HCT116 (cell line): ENCODE measurements at regions not wholly inside any gene's neighbourhood (a gene's known extent, or its start where the extent isn't known, plus 50 kb on each side); places are given as distances from the start of the nearest gene placed in this dataset.

Source experiments
- ATAC-seq: fragments of 200-7000 bp; cut with Tn5 transposase; 2 replicates; pipeline ENCODE4 v1.9.1; 2020; ENCODE audit warnings: mild to moderate bottlenecking, moderate library complexity
- BruUV-seq: library from RNA; stranded (reverse); fragments of 400-500 nt; replicated peaks from 2 replicates; lab custom pipeline; 2021; lab: Mats Ljungman, UMichigan
- CTCF ChIA-PET: fragments of 300-600 bp; sonication (Branson Sonifier 250); formaldehyde crosslinking; loops from one replicate; lab custom pipeline; 2021; ENCODE audit warnings: antibody characterized with exemption; lab: Charles Lee
- POLR2A ChIA-PET: fragments of 300-600, 350-600 bp; sonication (Branson Sonifier 250); formaldehyde crosslinking; loops from one replicate; lab custom pipeline; 2021; ENCODE audit warnings: antibody characterized with exemption; lab: Charles Lee
- RAD21 ChIA-PET, 2 experiments: fragments of 300-600 bp; sonication (Branson Sonifier 250); formaldehyde crosslinking; loops; one replicate each; lab custom pipeline; 2023; ENCODE audit warnings: low total read pairs in 2 of 2; ENCODE audit not compliant: uncharacterized antibody in 2 of 2, unreplicated experiment in 2 of 2, low non-redundant PET in 1 of 2; lab: Charles Lee
- DNase-seq: peaks from one replicate; pipeline ENCODE4 v3.0.0-alpha.2; 2010; ENCODE audit warnings: low read depth, low spot score
- H2AFZ ChIP-seq: fragments of 200-600 bp; shearing (Covaris generic), sonication (generic); 2 replicates; pipeline ENCODE4 v1.6.1; 2017; ENCODE audit warnings: low read depth, mixed run types, mixed read lengths, antibody characterized with exemption, low read length; ENCODE audit not compliant: poor library complexity, severe bottlenecking
- H3K27ac ChIP-seq: 2 replicates; pipeline ENCODE4 v1.5.1; 2012; ENCODE audit warnings: low read depth, low read length
- H3K27me3 ChIP-seq: fragments of 200-600 bp; sonication (generic); 2 replicates; pipeline ENCODE4 v1.6.1; 2016; ENCODE audit warnings: mixed run types, low read length, mixed read lengths; ENCODE audit not compliant: insufficient read depth
- H3K36me3 ChIP-seq, 2 experiments: fragments of 200-500 bp in 1 of 2; fragments of 200-600 bp in 1 of 2; sonication (Bioruptor generic) in 1 of 2; sonication (generic) in 1 of 2; 2 replicates each; pipeline versions ENCODE4 v1.5.1 to v1.6.1; 2014 to 2016; ENCODE audit warnings: low read length in 2 of 2, inconsistent platforms in 1 of 2, mixed read lengths in 1 of 2, mixed run types in 1 of 2; ENCODE audit not compliant: insufficient read depth in 2 of 2, control insufficient read depth in 1 of 2
- H3K4me1 ChIP-seq, 2 experiments: fragments of 200-600 bp in 1 of 2; sonication (generic) in 1 of 2; 2 replicates each; pipeline versions ENCODE4 v1.5.1 to v1.6.1; 2012 to 2017; ENCODE audit warnings: low read length in 2 of 2, inconsistent platforms in 1 of 2, mild to moderate bottlenecking in 1 of 2, mixed read lengths in 1 of 2, mixed run types in 1 of 2, moderate library complexity in 1 of 2; ENCODE audit not compliant: insufficient read depth in 2 of 2, control insufficient read depth in 1 of 2
- H3K4me2 ChIP-seq: fragments of 200-600 bp; sonication (generic); 2 replicates; pipeline ENCODE4 v1.6.1; 2017; ENCODE audit warnings: mixed run types, low read length, mixed read lengths
- H3K4me3 ChIP-seq, 2 experiments: fragments of 200-600 bp in 1 of 2; sonication (generic) in 1 of 2; replicated peaks in 1 of 2; 2 replicates each; pipeline ENCODE4 v1.5.1; 2011 to 2016; ENCODE audit warnings: low read length in 2 of 2, control low read depth in 1 of 2, low read depth in 1 of 2, mild to moderate bottlenecking in 1 of 2, mixed read lengths in 1 of 2, mixed run types in 1 of 2
- H3K79me2 ChIP-seq: fragments of 200-600 bp; sonication (generic); 2 replicates; pipeline ENCODE4 v1.6.1; 2017; ENCODE audit warnings: mild to moderate bottlenecking, mixed run types, low read length, moderate library complexity, mixed read lengths; ENCODE audit not compliant: insufficient read depth
- H3K9ac ChIP-seq: fragments of 200-600 bp; sonication (generic); 2 replicates; pipeline ENCODE4 v1.6.1; 2016; ENCODE audit warnings: low read length, mixed read lengths
- H3K9me2 ChIP-seq: fragments of 200-600 bp; sonication (generic), shearing (Covaris generic); 2 replicates; pipeline ENCODE4 v1.6.1; 2017; ENCODE audit warnings: mixed run types, mild to moderate bottlenecking, moderate library complexity; ENCODE audit not compliant: insufficient read depth
- H3K9me3 ChIP-seq, 2 experiments: fragments of 200-500 bp in 1 of 2; fragments of 200-600 bp in 1 of 2; sonication (Bioruptor generic) in 1 of 2; sonication (generic) in 1 of 2; 2 replicates each; pipeline ENCODE4 v1.6.1; 2014 to 2017; ENCODE audit warnings: low read length in 2 of 2, mixed read lengths in 2 of 2, inconsistent platforms in 1 of 2, low read depth in 1 of 2, mild to moderate bottlenecking in 1 of 2, mixed run types in 1 of 2, moderate library complexity in 1 of 2; ENCODE audit not compliant: control insufficient read depth in 1 of 2, insufficient read depth in 1 of 2
- H4K20me1 ChIP-seq: fragments of 200-600 bp; sonication (generic), shearing (Covaris generic); 2 replicates; pipeline ENCODE4 v1.6.1; 2017; ENCODE audit warnings: mixed run types, mild to moderate bottlenecking, moderate library complexity; ENCODE audit not compliant: insufficient read depth
- CBX3 ChIP-seq: IDR thresholded peaks from 2 replicates; pipeline ENCODE4 v1.6.1; 2012; ENCODE audit warnings: low read depth
- CEBPB ChIP-seq: IDR thresholded peaks from 2 replicates; pipeline ENCODE4 v1.6.1; 2012; ENCODE audit warnings: low read depth
- CTCF ChIP-seq, 3 experiments: fragments of 200-600 bp in 1 of 3; sonication (generic) in 1 of 3; IDR thresholded peaks in 2 of 3; conservative IDR thresholded peaks in 1 of 3; 2 replicates each; pipeline ENCODE4 v1.5.1; 2012 to 2017; ENCODE audit warnings: low read depth in 2 of 3, low read length in 2 of 3, antibody characterized with exemption in 1 of 3, borderline replicate concordance in 1 of 3, control low read depth in 1 of 3, mild to moderate bottlenecking in 1 of 3, mixed read lengths in 1 of 3, mixed run types in 1 of 3, moderate library complexity in 1 of 3; ENCODE audit not compliant: insufficient read depth in 1 of 3
- EGR1 ChIP-seq: IDR thresholded peaks from 2 replicates; pipeline ENCODE4 v1.6.1; 2012; ENCODE audit warnings: low read depth
- ELF1 ChIP-seq: IDR thresholded peaks from 2 replicates; pipeline ENCODE4 v1.6.1; 2012; ENCODE audit warnings: low read depth, borderline replicate concordance
- EZH2 ChIP-seq: fragments of 200-600 bp; sonication (generic); IDR thresholded peaks from 2 replicates; pipeline ENCODE4 v1.6.1; 2017; ENCODE audit warnings: antibody characterized with exemption, mixed run types
- EZH2phosphoT487 ChIP-seq: fragments of 200-600 bp; IDR thresholded peaks from 2 replicates; pipeline ENCODE4 v1.6.1; 2018; ENCODE audit warnings: antibody characterized with exemption, borderline replicate concordance
- FOSL1 ChIP-seq: IDR thresholded peaks from 2 replicates; pipeline ENCODE4 v1.6.1; 2012; ENCODE audit warnings: low read depth
- JUND ChIP-seq: IDR thresholded peaks from 2 replicates; pipeline ENCODE4 v1.6.1; 2012
- MAX ChIP-seq: IDR thresholded peaks from 2 replicates; pipeline ENCODE4 v1.6.1; 2012
- POLR2AphosphoS5 ChIP-seq: IDR thresholded peaks from 2 replicates; pipeline ENCODE4 v1.6.1; 2011; ENCODE audit warnings: mild to moderate bottlenecking, low read depth, low read length, moderate library complexity
- RAD21 ChIP-seq: IDR thresholded peaks from 2 replicates; pipeline ENCODE4 v1.6.1; 2012; ENCODE audit warnings: low read depth, mild to moderate bottlenecking
- SIN3A ChIP-seq: IDR thresholded peaks from 2 replicates; pipeline ENCODE4 v1.6.1; 2012; ENCODE audit warnings: low read depth
- SRF ChIP-seq: IDR thresholded peaks from 2 replicates; pipeline ENCODE4 v1.6.1; 2012; ENCODE audit warnings: low read depth
- TCF7L2 ChIP-seq: IDR thresholded peaks from 2 replicates; pipeline ENCODE4 v1.7.0; 2011; ENCODE audit warnings: borderline replicate concordance, inconsistent platforms; ENCODE audit not compliant: insufficient read depth, insufficient read length; ENCODE audit errors: extremely low read depth
- YY1 ChIP-seq: IDR thresholded peaks from 2 replicates; pipeline ENCODE4 v1.6.1; 2011; ENCODE audit warnings: low read length, low read depth, moderate library complexity, mild to moderate bottlenecking; ENCODE audit not compliant: insufficient replicate concordance; ENCODE audit errors: extremely low read depth
- ZBTB33 ChIP-seq: IDR thresholded peaks from 2 replicates; pipeline ENCODE4 v1.6.1; 2011; ENCODE audit warnings: mild to moderate bottlenecking, low read length, moderate library complexity; ENCODE audit not compliant: insufficient replicate concordance; ENCODE audit errors: extremely low read depth
- ZFX ChIP-seq: fragments of 450-650 bp; IDR thresholded peaks from 2 replicates; pipeline ENCODE4 v1.6.1; 2017
- ZNF274 ChIP-seq: fragments of 200-500 bp; sonication (Bioruptor generic); IDR thresholded peaks from 2 replicates; pipeline ENCODE4 v1.6.1; 2014; ENCODE audit warnings: mild to moderate bottlenecking, low read depth, low read length, inconsistent platforms
- intact Hi-C: fragments of 100-400 bp; cut with micrococcal nuclease; formaldehyde crosslinking; loops from 2 replicates; pipeline ENCODE4 v1.10.0; 2022

GRCh38 chr21:17979763-17980162 is 160.6 kb upstream of the C21orf91 start:
- H3K9me3 ChIP-seq: peaks cover 0 to 17% of the 10 kb centered on the region in 2 experiments; a peak in 1 of 4 replicates
- no peak overlapping the region for H3K27ac ChIP-seq
- no peak for ATAC-seq
- TF ChIP-seq ZBTB33 (no peak), EGR1 (no peak), CBX3 (no peak), CTCF (IDR thresholded peaks at IDR 0.05 in 2 of 3, conservative IDR thresholded peaks at IDR 0.05 in 1 of 3; ENCODE audit: borderline replicate concordance in 1 of 3, insufficient read depth in 1 of 3, low read depth in 2 of 3, low read length in 2 of 3) (no peak), CEBPB (no peak)
- no peak for DNase-seq
- H3K36me3 ChIP-seq: no peaks in the 10 kb centered on the region
- no peak overlapping the region for H3K4me2 ChIP-seq
- no peak overlapping the region for H3K4me3 ChIP-seq
- no peaks in the 10 kb centered on the region for H3K9me2 ChIP-seq
- H3K79me2 ChIP-seq: no peaks in the 10 kb centered on the region
- ChIA-PET POLR2A (no interaction called here), RAD21 (no interaction called here), CTCF (no interaction called here)
- H3K9ac ChIP-seq: no peak overlapping the region
- H3K27me3 ChIP-seq: no peaks in the 10 kb centered on the region
- no peaks in the 10 kb centered on the region for H3K4me1 ChIP-seq
- intact Hi-C loops: no loop called here
- H4K20me1 ChIP-seq: no peaks in the 10 kb centered on the region
- BruUV-seq: no TSS peak
- H2AFZ ChIP-seq: no peak overlapping the region

- Histone ChIP-seq H2AFZ (no peak overlapping the region), H3K4me3 (no peak overlapping the region), H3K9me3 (peaks cover 0 to 17% of the 10 kb centered on the region in 2 experiments; a peak in 1 of 4 replicates), H3K9ac (no peak overlapping the region), H3K27me3 (no peaks in the 10 kb centered on the region), H3K36me3 (no peaks in the 10 kb centered on the region), H4K20me1 (no peaks in the 10 kb centered on the region), H3K79me2 (no peaks in the 10 kb centered on the region), H3K9me2 (no peaks in the 10 kb centered on the region), H3K27ac (no peak overlapping the region), H3K4me1 (no peaks in the 10 kb centered on the region), H3K4me2 (no peak overlapping the region)
- intact Hi-C loops: no loop called here
- ATAC-seq (no peak), DNase-seq (no peak)
- ChIA-PET RAD21 (no interaction called here), CTCF (no interaction called here), POLR2A (no interaction called here)
- BruUV-seq: no TSS peak
- no peak for TF ChIP-seq ELF1
- no peak for TF ChIP-seq RAD21
- TF ChIP-seq MAX: no peak
- no peak for TF ChIP-seq JUND
- TF ChIP-seq CEBPB: no peak
- TF ChIP-seq TCF7L2: no peak
- TF ChIP-seq ZFX: no peak
- TF ChIP-seq EZH2phosphoT487: no peak
- TF ChIP-seq SIN3A: no peak
- no peak for TF ChIP-seq EGR1
- no peak for TF ChIP-seq ZNF274
- TF ChIP-seq FOSL1: no peak
- no peak for TF ChIP-seq POLR2AphosphoS5
- no peak for TF ChIP-seq YY1
- no peak for TF ChIP-seq SRF
- TF ChIP-seq EZH2: no peak
These were observed 159.7 kb upstream of the C21orf91 start for GRCh38 chr21:17978895-17979294.
